ENCODE measurements at regions not wholly inside any gene's neighbourhood (a gene's known extent, or its start where the extent isn't known, plus 50 kb on each side); places are given as distances from the start of the nearest gene placed in this dataset.

DNA sequence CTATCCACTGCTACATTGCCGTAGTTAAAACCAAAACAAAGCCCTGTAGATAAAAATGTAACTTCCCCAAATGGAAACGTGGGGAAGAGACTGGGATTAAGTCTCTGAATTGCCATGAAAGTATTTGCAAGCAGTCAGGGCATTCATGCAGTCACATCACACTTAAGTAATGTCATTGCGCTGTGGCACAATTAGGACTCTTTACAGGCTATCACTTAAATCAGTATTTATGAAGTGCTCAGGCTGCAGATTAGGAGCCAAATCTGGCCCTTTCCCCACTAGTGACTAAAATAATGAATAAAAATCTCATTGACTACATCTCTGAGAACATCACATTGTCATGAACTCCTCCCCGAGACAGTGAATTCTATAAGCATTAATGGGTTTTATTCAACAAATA, 300.9 kb downstream of the ICOS start:
- DNase-seq: no peak

DNA sequence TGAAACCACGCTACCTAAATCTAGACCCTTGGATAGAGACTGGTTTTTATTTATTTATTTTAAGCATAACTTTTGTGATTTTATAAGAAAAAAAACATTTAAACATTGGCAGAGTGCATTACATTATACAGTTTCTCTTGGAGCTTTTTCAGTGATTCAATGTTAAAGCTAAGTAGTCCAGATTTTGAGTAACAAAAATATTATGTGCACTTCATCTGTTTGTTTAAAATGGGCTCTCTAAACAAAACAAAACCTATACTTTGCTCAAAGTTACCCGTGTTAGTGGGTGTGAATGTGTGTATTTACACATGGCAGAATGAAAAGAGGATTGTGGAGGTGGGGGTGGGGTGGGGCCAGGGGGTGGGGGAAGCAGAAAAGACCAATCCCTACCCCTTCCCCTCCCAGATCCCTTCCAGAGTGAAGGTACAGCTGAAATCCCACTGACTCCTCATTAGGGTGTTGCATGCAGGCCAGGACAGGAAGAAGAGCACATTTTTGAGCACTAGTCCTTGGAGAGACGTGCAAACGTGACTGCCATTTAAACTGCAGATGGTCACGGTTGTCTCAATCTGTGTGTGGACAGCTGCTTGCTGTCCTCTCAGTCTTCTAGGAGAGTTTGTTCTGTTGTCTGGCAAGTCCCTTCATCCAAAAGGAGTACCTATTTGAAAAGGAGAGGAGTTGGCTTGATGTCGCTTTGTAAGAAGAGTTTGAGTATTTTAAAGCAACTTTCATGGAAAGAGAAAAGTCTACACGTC, 303.0 kb downstream of the ICOS start:
- DNase-seq: no peak

DNA sequence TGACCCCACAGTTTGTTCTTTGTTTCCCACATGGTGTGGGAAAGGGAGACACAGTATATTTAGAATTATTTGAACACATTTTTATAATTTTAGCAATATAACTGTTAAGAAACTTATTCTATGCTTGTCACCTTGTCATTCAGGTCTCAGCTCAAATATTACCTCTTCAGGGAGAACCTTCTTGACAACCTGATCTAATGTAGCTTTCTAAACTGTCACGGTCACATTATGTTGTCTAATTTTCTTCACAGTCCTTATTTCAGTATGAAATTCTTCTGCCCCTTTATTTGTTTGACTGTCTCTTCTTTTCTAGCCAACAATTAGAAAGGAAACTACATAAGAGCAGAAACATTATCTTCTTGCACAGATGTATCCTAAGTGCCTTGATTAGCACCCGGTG, 304.3 kb upstream of the PARD3B start:
- no peak for DNase-seq

DNA sequence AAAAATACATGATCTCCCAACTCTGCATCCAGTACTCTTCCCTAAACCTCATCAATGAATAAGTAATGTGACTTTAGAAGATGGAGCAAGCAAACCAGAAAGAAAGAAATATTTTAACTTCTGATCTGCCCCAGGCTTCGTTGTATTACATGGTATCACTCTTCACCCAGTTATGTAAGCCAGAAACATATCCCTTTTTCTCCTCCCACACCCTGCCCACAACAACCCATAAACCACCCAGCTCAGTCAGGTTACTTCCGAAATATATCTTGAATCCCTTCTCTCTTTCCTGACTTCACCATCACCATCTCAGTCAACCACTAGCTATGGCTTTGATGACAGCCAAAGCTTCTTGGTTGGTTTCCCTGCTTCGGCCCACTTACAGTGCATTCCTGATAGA, 295.8 kb upstream of the PARD3B start:
- DNase-seq: no peak

DNA sequence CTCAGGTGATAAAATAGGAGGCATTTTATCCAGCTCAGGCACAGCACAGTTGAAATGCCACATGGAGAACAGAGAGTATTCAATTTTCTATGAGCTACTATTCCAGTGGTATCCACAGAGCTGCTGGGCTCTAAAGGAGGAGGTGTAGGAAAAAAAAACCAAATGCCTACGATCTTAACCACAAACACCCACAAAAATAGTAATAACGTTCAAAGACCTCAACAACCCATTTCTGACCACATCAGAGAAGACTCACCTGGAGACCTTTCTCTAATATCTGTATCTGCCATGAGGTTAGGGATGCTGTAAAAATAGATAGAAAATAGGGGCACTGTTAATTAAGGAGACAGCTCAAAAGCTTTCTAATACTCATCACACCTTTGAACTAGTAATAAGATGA, 294.6 kb upstream of the PARD3B start:
- DNase-seq: no peak

- no peak for DNase-seq
Observed at GRCh38 chr2:204251158-204251997, 293.9 kb upstream of the PARD3B start.

DNA sequence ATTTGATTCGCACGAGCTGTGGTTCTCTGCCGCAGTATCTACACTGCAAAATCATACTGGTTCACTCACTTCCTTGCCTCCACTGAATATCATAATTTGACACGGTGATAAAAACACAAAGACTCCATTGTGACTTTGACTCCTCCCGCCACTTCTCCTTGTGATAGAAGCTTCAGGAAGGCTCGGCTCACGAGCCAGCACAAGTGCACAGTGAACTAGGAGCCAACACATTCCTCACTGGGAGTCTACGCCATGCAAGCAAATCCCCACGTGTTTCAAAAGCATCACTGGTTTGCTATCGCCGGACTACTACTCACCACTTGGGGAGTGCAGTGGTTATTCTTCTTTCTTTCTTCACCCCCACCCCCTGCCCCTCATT, 293.3 kb upstream of the PARD3B start:
- DNase-seq: no peak

GRCh38 chr2:204255071-204255470, 290.2 kb upstream of the PARD3B start:
- DNase-seq: no peak

GRCh38 chr2:204255526-204255925, 289.7 kb upstream of the PARD3B start:
- DNase-seq: no peak

DNA sequence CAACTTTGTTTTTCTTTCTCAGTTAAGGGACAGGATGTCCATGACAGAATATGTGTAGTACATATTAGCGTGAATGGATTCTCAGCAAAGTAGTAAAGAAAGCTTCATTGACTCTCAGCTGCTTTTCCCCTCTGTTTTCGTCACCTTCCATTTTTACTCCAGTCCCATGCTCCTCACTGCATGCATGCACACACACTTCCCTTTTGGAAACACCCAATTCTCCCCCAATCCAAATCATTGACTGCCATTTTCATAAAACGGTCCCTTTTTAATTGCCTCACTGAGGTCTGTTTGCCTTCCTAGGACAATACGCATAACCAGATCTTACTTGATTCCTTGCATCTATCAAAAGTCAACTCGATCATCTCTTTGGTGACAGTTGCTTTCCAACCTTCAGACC, 287.5 kb upstream of the PARD3B start:
- no peak for DNase-seq

DNA sequence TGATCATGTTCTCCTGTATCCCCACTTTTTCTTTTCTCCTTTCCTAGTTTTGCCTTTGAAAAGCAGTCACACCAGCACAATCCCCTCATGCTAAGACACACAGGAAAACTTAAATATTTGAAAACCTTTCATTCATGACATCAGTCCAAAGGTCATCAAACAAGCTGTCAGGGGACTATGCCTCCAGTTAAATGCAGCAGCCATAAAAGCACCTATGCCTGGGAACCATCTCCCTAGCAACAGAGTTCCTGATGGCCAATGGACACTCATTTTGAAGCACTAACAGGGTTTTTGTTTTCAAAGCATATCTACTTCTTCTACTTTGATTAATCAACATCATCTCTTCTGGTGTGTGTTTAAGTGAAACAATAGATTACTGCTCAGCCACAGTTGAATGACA, 286.4 kb upstream of the PARD3B start:
- no peak for DNase-seq

DNA sequence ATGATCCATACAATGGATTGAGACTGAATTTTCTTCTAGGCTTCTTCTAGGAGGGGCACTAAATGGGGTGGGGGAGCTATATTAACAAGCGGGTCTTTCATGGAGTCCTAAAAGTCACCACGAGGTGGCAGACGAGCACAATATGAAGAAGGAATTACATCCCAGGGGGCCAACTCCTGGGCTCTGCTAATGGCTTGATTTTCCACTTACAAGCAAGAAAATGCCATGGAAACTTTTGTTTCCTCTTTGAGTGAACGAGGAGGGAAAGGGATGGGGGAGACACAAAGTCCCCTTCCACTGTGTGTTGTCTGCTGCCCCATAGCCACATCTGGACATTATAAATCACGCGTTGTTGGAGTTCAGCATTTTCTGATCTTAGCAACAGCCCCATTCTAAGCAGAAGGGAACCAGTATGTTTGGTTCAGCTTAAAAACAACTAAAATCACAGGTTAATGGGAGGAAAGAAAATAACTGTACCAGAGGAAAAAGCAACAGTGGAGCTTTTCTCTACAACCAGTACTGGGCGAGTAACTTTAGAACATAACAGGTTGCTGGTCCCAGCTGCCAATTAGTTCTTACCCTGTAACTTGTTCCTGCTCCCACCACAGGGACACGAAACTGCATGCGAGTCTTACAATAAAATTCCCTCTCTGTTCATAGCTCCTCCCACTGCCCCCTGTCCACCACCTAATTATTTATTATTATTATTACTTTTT, 285.0 kb upstream of the PARD3B start:
- peak in 9 of 14 donors; percentile 4 to 59 (median 44) for DNase-seq

GRCh38 chr2:204260901-204261300, 284.4 kb upstream of the PARD3B start:
- DNase-seq: no peak

DNA sequence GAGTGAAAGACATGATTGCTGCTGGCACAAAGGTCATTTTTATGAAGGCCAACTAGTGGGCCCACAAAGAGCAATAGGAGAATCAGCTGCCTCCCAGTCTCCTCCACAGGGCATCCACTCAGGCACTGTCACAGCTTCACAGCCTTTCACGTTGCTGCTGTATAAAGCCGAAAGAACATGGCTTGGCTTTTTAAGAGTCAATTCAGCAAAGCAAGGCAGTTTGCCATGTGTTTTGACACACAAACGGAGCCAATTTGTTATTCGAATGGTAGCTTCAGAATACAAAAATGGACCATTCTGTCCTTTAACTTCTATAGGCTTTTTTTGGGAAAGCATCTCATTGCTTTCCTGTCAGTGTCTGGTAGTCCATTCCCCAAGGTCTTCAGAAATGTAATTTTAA, 283.4 kb upstream of the PARD3B start:
- DNase-seq: peak in 3 of 14 donors; percentile 14 to 19 (median 17)

DNA sequence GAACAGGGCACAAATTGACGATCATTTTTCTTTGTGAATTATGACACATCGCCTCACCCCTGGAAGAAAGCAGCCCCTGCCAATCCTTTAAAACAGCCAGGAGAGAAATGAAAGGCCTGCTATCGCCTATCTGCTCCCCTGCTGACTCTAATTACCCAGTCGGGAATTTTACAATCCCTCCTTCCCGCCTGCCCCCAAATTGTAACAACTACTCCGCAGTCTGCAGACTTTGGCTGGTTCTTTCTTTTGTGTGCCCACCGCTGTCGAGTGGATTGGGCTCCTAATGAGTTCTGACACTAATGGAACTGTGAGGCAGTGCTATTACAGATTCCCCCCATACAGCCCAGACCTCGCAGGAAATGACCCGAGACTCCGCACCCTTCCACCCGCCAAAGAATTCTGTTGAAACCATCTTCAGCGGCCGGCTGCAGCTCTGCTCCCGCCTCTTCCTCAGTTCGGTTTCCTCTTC, 281.2 kb upstream of the PARD3B start:
- no peak for DNase-seq

DNA sequence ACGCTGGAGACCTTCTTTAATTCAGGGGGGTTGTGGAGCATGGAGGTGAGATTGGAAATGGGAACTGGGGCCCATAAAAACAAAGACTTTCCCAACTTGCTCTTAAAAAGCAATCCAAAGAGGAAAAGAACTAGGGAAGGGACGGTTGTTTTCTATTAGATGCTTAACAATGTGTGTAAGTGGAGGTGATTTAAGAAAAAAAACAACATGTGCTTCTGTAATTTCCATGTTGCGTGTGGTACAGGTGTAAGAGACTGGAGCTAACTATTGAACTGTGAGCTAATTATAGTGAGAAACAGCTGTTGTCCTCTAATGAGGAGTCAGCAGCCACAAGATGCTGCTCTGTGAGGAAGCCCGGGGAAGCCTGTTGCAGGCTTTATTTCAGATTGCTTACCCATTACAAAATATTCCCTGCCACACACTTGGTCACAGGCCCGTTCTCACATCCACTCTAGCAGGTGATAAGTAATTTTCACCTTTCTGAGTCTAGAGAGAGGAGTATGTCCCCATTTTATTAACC, 280.6 kb upstream of the PARD3B start:
- DNase-seq: no peak

DNA sequence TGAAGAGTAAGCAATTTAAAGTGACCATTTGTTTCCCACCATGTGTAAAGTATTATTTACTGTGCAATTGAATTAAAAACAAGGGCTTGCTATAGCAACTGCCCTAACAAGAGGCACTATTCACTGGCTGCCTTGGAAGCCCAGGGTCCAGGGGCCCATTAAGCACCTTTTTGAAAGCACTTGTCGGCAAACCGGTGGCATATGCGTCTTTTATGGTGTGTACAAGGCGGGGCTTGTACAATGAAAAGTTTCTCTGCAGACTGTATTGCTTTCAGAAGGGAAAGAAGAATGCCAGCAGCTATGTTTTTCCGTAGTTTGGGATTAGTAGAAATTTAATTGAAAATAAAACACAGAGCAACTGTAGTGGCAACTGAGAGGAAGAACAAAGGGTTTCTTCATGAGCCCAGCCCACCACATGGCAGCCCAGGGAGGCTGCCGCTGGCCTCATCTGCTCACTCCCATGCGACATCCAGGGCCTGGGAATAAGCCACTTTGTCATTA, 279.5 kb upstream of the PARD3B start:
- DNase-seq: peak in 9 of 14 donors; percentile 12 to 62 (median 29)

GRCh38 chr2:204268458-204268857, 276.8 kb upstream of the PARD3B start:
- DNase-seq: peak in 1 of 14 donors; percentile 7

DNA sequence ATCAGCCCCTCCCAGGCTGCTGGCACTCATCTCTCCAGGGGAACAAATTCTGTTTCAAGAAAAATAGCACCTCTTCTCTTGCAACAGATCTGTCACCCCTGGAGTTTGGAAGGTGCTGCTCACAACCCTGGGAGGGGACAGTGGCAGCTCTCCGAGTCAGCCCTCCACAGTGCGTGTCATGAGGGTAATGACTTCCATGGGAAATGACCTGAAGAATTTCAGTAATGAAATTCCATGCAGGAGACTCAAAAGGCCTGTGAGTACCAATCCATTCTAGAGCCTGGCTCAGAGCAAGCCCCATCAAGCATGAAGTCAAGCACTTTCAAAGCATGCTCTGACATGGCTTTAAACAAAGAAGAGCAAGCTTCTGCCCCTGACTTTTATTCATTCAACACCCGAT, 276.3 kb upstream of the PARD3B start:
- DNase-seq: peak in 1 of 14 donors; percentile 2

DNA sequence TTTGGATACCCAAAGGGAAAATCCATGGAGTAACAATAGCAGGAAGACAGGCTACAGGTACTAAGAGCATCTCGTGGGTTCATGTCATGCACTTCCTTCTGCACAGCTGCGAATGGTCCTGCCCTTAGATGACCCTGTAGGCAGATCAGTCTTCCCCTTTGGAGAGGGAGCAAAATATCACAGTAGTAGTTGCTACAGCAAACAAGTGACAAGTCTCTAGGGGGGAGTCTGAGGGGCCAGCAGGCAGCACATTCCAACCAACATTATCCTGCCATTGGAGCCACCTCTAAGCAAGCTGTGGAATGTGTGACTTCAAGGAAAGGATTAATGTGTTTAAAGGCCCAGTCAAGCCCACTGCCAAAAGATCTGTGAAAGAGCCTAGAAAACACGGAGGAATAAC, 273.2 kb upstream of the PARD3B start:
- DNase-seq: no peak

DNA sequence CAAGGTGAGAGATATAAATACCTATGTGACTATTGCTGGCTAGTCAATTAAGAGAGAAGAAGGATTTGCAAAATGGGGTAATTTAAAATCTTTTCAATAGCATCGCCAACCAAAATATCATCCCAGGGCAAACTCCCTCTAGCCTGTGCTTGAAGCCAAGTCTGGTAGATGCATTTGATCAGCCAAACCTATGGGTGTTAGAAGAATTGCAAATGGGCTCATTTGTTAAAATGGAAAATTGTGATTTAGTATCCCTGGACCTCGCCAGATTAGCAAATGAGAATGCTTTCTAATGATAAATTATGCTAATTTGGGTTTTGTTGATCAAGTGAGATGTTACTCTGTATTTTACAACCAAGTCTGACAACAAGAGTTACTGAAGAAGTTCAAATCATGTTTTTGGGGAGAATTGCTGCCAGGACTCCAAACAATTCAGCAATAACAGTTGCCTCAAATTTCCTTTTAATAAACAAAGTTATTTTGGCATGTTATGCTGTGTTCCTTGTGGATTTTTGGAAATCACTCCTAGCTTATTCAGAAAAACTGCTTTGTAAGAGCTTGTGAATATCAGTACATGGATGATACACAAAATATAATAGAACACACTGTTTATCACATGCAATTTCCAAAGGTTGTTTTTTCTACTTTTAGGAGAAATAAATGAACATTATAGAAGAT, 272.5 kb upstream of the PARD3B start:
- DNase-seq: no peak

DNA sequence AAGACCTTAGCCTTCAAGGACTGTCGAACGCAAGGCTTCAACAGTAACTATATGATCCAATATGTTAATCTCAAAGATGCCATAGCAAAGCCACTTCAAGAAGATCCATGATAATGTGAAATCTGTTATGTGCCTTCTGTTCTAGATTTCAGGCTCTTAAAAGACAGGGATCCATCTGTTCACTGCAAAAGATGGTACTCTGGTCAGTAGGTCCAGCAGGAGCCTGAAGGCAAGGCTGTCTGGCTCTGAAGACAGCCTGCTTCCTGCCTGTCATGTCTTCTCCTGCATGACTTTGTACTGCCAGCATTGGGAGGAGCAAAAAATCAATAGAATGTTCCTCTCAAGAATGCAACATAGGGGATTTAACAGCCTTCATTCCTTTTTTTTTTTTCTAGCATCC, 270.8 kb upstream of the PARD3B start:
- no peak for DNase-seq

All from C1 segment of cervical spinal cord (tissue), 14 donors.